H9 (cell line): ENCODE measurements at regions not wholly inside any gene's neighbourhood (a gene's known extent, or its start where the extent isn't known, plus 50 kb on each side); places are given as distances from the start of the nearest gene placed in this dataset.

ENCODE experiments used
- DNase-seq: peaks from one replicate; pipeline ENCODE4 v3.0.0-alpha.2; 2017
- H2AFZ ChIP-seq: one replicate; pipeline ENCODE4 v1.6.1; 2013; ENCODE audit warnings: mild to moderate bottlenecking, low read length, control low read depth, moderate library complexity
- H2AK5ac ChIP-seq: 2 replicates; pipeline ENCODE4 v1.6.1; 2013; ENCODE audit warnings: low read length, control low read depth, mixed read lengths; ENCODE audit not compliant: insufficient read length
- H2BK120ac ChIP-seq: one replicate; pipeline ENCODE4 v1.6.1; 2013; ENCODE audit warnings: low read depth, mild to moderate bottlenecking, low read length, control low read depth, inconsistent platforms; ENCODE audit not compliant: poor library complexity, severe bottlenecking
- H2BK12ac ChIP-seq: 2 replicates; pipeline ENCODE4 v1.6.1; 2013; ENCODE audit warnings: low read length, control low read depth, mixed read lengths, low read depth; ENCODE audit not compliant: insufficient read length
- H2BK15ac ChIP-seq: 2 replicates; pipeline ENCODE4 v1.6.1; 2013; ENCODE audit warnings: low read depth, low read length, control low read depth
- H2BK20ac ChIP-seq: one replicate; pipeline ENCODE4 v1.6.1; 2013; ENCODE audit warnings: low read depth, mild to moderate bottlenecking, low read length, control low read depth, inconsistent platforms; ENCODE audit not compliant: poor library complexity, severe bottlenecking
- H2BK5ac ChIP-seq: 2 replicates; pipeline ENCODE4 v1.6.1; 2013; ENCODE audit warnings: low read length, control low read depth, mixed read lengths; ENCODE audit not compliant: insufficient read length
- H3K14ac ChIP-seq: 2 replicates; pipeline ENCODE4 v1.6.1; 2013; ENCODE audit warnings: low read length, control low read depth; ENCODE audit not compliant: insufficient read depth
- H3K18ac ChIP-seq: 2 replicates; pipeline ENCODE4 v1.6.1; 2013; ENCODE audit warnings: low read depth, mild to moderate bottlenecking, mixed read lengths, low read length, control low read depth; ENCODE audit not compliant: insufficient read length
- H3K23ac ChIP-seq: 2 replicates; pipeline ENCODE4 v1.6.1; 2013; ENCODE audit warnings: low read length, control low read depth, mixed read lengths, low read depth; ENCODE audit not compliant: insufficient read length
- H3K23me2 ChIP-seq: 2 replicates; pipeline ENCODE4 v1.6.1; 2013; ENCODE audit warnings: low read depth, mild to moderate bottlenecking, mixed read lengths, low read length, control low read depth; ENCODE audit not compliant: insufficient read length, poor library complexity, severe bottlenecking
- H3K27ac ChIP-seq: 2 replicates; pipeline ENCODE4 v1.5.1; 2013; ENCODE audit warnings: low read length, control low read depth, mixed read lengths, low read depth; ENCODE audit not compliant: insufficient read length
- H3K27me3 ChIP-seq: 2 replicates; pipeline ENCODE4 v1.6.1; 2013; ENCODE audit warnings: low read length, control low read depth, inconsistent platforms; ENCODE audit not compliant: insufficient read depth
- H3K4ac ChIP-seq: 2 replicates; pipeline ENCODE4 v1.6.1; 2013; ENCODE audit warnings: low read depth, mild to moderate bottlenecking, control low read depth, inconsistent platforms, low read length, moderate library complexity
- H3K4me1 ChIP-seq: 2 replicates; pipeline ENCODE4 v1.6.1; 2013; ENCODE audit warnings: low read length, control low read depth, inconsistent platforms; ENCODE audit not compliant: insufficient read depth
- H3K4me2 ChIP-seq: 2 replicates; pipeline ENCODE4 v1.6.1; 2013; ENCODE audit warnings: low read length, control low read depth, mixed read lengths; ENCODE audit not compliant: insufficient read length, insufficient read depth
- H3K56ac ChIP-seq: 2 replicates; pipeline ENCODE4 v1.6.1; 2013; ENCODE audit warnings: low read depth, mild to moderate bottlenecking, mixed read lengths, low read length, control low read depth; ENCODE audit not compliant: insufficient read length
- H3K79me1 ChIP-seq: 2 replicates; pipeline ENCODE4 v1.6.1; 2013; ENCODE audit warnings: low read depth, mild to moderate bottlenecking, moderate library complexity, low read length, control low read depth, inconsistent platforms; ENCODE audit not compliant: insufficient read depth, poor library complexity, severe bottlenecking
- H3K79me2 ChIP-seq: 2 replicates; pipeline ENCODE4 v1.6.1; 2013; ENCODE audit warnings: low read length, control low read depth, inconsistent platforms; ENCODE audit not compliant: insufficient read depth
- H3K9ac ChIP-seq: 2 replicates; pipeline ENCODE4 v1.6.1; 2013; ENCODE audit warnings: low read length, control low read depth, mixed read lengths; ENCODE audit not compliant: insufficient read length; ENCODE audit errors: extremely low read depth
- H3K9me3 ChIP-seq: one replicate; pipeline ENCODE4 v1.6.1; 2013; ENCODE audit warnings: low read depth, low read length, inconsistent platforms; ENCODE audit not compliant: control insufficient read depth
- H3T11ph ChIP-seq: one replicate; pipeline ENCODE4 v1.6.1; 2013; ENCODE audit warnings: mild to moderate bottlenecking, low read length, control low read depth, inconsistent platforms
- H4K20me1 ChIP-seq: one replicate; pipeline ENCODE4 v1.6.1; 2013; ENCODE audit not compliant: control insufficient read depth, insufficient read length, insufficient read depth
- H4K5ac ChIP-seq: 2 replicates; pipeline ENCODE4 v1.6.1; 2013; ENCODE audit warnings: low read depth, mild to moderate bottlenecking, mixed read lengths, low read length, control low read depth; ENCODE audit not compliant: insufficient read length
- H4K8ac ChIP-seq: replicated peaks from 2 replicates; pipeline ENCODE4 v1.6.1; 2013; ENCODE audit warnings: low read length, control low read depth, mixed read lengths, low read depth; ENCODE audit not compliant: insufficient read length
- H4K91ac ChIP-seq: 2 replicates; pipeline ENCODE4 v1.6.1; 2013; ENCODE audit warnings: low read depth, mild to moderate bottlenecking, moderate library complexity, mixed read lengths, low read length, control low read depth; ENCODE audit not compliant: insufficient read length
- H3K27ac Mint-ChIP-seq, 3 experiments: 2 replicates in 2 of 3; 3 replicates in 1 of 3; pipeline ENCODE4 v1.8.0; 2020 to 2021; ENCODE audit warnings: mixed read lengths in 3 of 3, mild to moderate bottlenecking in 1 of 3, moderate library complexity in 1 of 3
- H3K27me3 Mint-ChIP-seq: 2 replicates; pipeline ENCODE4 v1.8.0; 2021; ENCODE audit warnings: low read depth, mild to moderate bottlenecking, moderate library complexity, mixed read lengths
- H3K36me3 Mint-ChIP-seq, 3 experiments: 2 replicates in 2 of 3; 3 replicates in 1 of 3; pipeline ENCODE4 v1.8.0; 2020 to 2021; ENCODE audit warnings: low read depth in 3 of 3, mixed read lengths in 3 of 3; ENCODE audit not compliant: insufficient read depth in 1 of 3
- H3K4me1 Mint-ChIP-seq, 2 experiments: 2 replicates each; pipeline ENCODE4 v1.8.0; 2020; ENCODE audit warnings: mixed read lengths in 2 of 2
- H3K4me3 Mint-ChIP-seq, 2 experiments: 2 replicates in 1 of 2; 3 replicates in 1 of 2; pipeline ENCODE4 v1.8.0; 2020 to 2021; ENCODE audit warnings: mild to moderate bottlenecking in 2 of 2, mixed read lengths in 2 of 2, moderate library complexity in 1 of 2
- H3K9me3 Mint-ChIP-seq, 2 experiments: 2 replicates in 1 of 2; 3 replicates in 1 of 2; pipeline ENCODE4 v1.8.0; 2020; ENCODE audit warnings: mild to moderate bottlenecking in 2 of 2, mixed read lengths in 2 of 2, moderate library complexity in 1 of 2
- WGBS: extraction: QIAGEN DNeasy Blood & Tissue Kit; methylation state at CpG from one replicate; pipeline ENCODE4 v1.1.7; 2013; ENCODE audit warnings: missing lambda C conversion rate, low lambda C conversion rate, mixed read lengths; ENCODE audit not compliant: insufficient read length; ENCODE audit errors: extremely low coverage; 5-methylcytosine and 5-hydroxymethylcytosine counted together
- TF ChIP-seq, protein P1 (sequence below): fragments of 200-600 bp; sonication (generic); conservative IDR thresholded peaks from 3 replicates; pipeline ENCODE4 v1.8.0; 2021; ENCODE audit warnings: antibody characterized with exemption, mild to moderate bottlenecking

DNA sequence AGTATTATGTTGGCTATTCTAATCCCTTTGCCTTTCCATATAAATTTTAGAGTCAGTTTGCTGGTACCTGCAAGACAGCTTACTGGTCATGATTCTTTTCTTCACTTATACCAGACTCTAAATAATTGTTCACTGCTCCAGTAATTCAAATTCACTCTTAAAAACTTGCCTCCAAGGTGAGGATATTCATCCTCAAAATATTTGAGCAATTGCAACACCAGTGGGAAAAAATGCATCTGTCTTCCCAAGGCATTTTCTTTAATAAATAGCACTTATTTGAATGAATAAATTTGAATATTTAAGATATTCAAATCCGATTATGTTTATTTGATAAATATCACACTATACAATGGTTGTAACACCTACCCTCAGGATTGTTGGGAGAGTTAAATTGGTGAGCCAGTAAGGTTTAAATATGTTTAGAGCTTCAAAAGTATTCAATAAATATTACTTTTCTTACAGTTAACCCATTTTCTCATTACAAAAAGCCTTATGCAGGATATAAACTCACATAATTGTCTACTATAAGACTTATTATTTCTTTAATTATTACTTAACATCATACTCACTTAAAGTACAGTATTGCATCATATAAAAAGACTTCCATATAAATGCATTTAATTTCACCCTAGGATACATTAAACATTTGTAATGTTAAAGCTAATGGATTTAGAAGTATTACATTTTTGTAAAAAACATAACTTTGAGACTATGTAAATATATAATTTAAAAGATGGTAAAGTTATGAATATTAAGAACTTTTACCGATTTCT, 285.6 kb downstream of the SAMD5 start:
- no peak overlapping the region for H3K4me3 Mint-ChIP-seq
- TF ChIP-seq, protein P1, sequence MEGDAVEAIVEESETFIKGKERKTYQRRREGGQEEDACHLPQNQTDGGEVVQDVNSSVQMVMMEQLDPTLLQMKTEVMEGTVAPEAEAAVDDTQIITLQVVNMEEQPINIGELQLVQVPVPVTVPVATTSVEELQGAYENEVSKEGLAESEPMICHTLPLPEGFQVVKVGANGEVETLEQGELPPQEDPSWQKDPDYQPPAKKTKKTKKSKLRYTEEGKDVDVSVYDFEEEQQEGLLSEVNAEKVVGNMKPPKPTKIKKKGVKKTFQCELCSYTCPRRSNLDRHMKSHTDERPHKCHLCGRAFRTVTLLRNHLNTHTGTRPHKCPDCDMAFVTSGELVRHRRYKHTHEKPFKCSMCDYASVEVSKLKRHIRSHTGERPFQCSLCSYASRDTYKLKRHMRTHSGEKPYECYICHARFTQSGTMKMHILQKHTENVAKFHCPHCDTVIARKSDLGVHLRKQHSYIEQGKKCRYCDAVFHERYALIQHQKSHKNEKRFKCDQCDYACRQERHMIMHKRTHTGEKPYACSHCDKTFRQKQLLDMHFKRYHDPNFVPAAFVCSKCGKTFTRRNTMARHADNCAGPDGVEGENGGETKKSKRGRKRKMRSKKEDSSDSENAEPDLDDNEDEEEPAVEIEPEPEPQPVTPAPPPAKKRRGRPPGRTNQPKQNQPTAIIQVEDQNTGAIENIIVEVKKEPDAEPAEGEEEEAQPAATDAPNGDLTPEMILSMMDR = no peak

More for the DNA sequence above, 285.6 kb downstream of the SAMD5 start:
- Histone ChIP-seq H2BK120ac (no peak overlapping the region), H3K79me1 (no peaks in the 10 kb centered on the region), H3K9me3 (no peaks in the 10 kb centered on the region), H4K91ac (no peak overlapping the region), H3T11ph (no peak overlapping the region), H2BK20ac (no peak overlapping the region), H3K79me2 (no peaks in the 10 kb centered on the region), H3K4me2 (no peak overlapping the region), H3K27ac (no peak overlapping the region), H3K9ac (no peak overlapping the region), H3K23ac (no peak overlapping the region), H2AK5ac (no peak overlapping the region), H2BK15ac (no peak overlapping the region), H3K56ac (no peak overlapping the region), H3K4me1 (no peaks in the 10 kb centered on the region), H2BK5ac (no peak overlapping the region), H3K14ac (no peak overlapping the region), H2AFZ (no peak overlapping the region), H3K4ac (no peak overlapping the region), H3K27me3 (no peaks in the 10 kb centered on the region), H3K18ac (no peak overlapping the region), H4K8ac (no peak overlapping the region), H4K20me1 (no peaks in the 10 kb centered on the region), H4K5ac (no peak overlapping the region), H3K23me2 (no peaks in the 10 kb centered on the region), H2BK12ac (no peak overlapping the region)
- Mint-ChIP-seq H3K27me3 (no peaks in the 10 kb centered on the region), H3K9me3 (peaks cover 8 to 10% of the 10 kb centered on the region in 2 experiments; a peak in 4 of 5 replicates), H3K4me1 (no peaks in the 10 kb centered on the region), H3K36me3 (peaks cover 0 to 7% (median 2%) of the 10 kb centered on the region in 3 experiments; a peak in 1 of 7 replicates), H3K27ac (no peak overlapping the region)
- DNase-seq = no peak
- 100% methylated on average over 1 of the region's 2 CpGs for WGBS
